Motor neuron (in vitro differentiated cells): ENCODE measurements at regions not wholly inside any gene's neighbourhood (a gene's known extent, or its start where the extent isn't known, plus 50 kb on each side); places are given as distances from the start of the nearest gene placed in this dataset.

Experiments used
- ATAC-seq, 8 experiments: fragments of 200-7000 bp; cut with Tn5 transposase; replicated peaks in 6 of 8; 2 replicates each; pipeline ENCODE4 v1.8.0; 2021; ENCODE audit warnings: mild to moderate bottlenecking in 8 of 8, moderate library complexity in 8 of 8
- H3K27ac ChIP-seq, 2 donors: fragments of 250-450 bp; sonication (Bioruptor Pico); 2 replicates each; pipeline ENCODE4 v1.9.0; 2021; ENCODE audit warnings: antibody characterized with exemption in 2 of 2, mild to moderate bottlenecking in 2 of 2, moderate library complexity in 1 of 2
- H3K4me1 ChIP-seq, 2 donors: fragments of 250-450 bp; sonication (Bioruptor Pico); replicated peaks in 1 of 2; 2 replicates each; pipeline ENCODE4 v1.6.1; 2021; ENCODE audit warnings: antibody characterized with exemption in 2 of 2, mild to moderate bottlenecking in 2 of 2, moderate library complexity in 1 of 2
- H3K4me3 ChIP-seq, 5 donors: fragments of 250-450 bp; sonication (Bioruptor Pico); 2 replicates each; pipeline ENCODE4 v1.9.0; 2021; ENCODE audit warnings: antibody characterized with exemption in 5 of 5, mild to moderate bottlenecking in 5 of 5, moderate library complexity in 4 of 5
- WGBS, 10 experiments: fragments of 450-650 bp; shearing (Covaris generic); methylation state at CpG; one replicate each; pipeline ENCODE4 v1.0.0; 2022; 5-methylcytosine and 5-hydroxymethylcytosine counted together
- in situ Hi-C, 9 experiments: fragments of 400-800 bp; cut with MboI; loops; one replicate each; pipeline ENCODE4 v1.15.0; 2021; ENCODE audit warnings: low sequenced_read_pairs in 9 of 9, low pct_unique_long_range_greater_than_20kb in 2 of 9; ENCODE audit not compliant: unreplicated experiment in 9 of 9

- WGBS, 10 experiments: 12 to 100% (median 85%) methylated on average over 2 to 7 of the region's 7 CpGs
- in situ Hi-C loops: no loop called here
- ATAC-seq: no peak
- H3K4me3 ChIP-seq: no peak overlapping the region
- no peaks in the 10 kb centered on the region for H3K4me1 ChIP-seq
- no peak overlapping the region for H3K27ac ChIP-seq
These were observed 599.6 kb downstream of the CDH18 start for GRCh38 chr5:19388391-19388790.

GRCh38 chr5:19401032-19401431 is 587.0 kb downstream of the CDH18 start:
- in situ Hi-C loops: no loop called here

DNA sequence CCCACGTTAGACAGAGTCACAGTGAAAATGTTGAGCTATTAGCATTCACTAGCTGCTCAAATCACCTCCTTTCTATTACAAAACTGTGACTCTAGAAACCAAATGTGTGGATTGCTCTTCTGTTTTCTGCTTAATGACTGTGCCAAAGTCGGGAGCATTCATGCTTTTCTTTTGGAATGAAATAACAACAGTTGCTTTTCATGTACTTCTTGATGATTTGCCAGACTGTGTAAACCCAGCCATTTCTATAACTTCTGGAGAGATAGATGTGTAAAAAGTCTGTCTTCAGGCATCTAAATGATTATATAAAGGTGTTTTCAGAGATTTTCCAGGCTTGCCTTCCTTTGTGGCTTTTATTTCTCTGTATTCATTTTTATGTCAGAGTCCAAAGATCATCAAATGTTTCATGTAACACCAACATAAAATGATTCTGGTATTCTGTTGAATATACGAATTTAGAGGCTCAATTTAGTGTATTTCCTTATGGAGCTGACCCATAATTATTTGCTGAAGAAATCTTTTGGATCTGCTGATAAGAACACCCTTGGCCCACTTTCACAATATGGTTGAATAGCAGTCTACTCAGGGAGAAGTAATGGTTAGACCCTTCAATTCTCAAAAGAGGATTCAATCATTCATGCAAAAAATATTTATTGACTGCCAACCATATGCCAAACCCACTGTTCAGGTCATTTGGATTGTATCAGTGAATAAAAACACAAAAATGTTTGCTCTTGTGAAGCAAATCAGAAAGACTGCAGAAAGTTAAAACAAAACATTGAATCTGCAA is 581.2 kb downstream of the CDH18 start:
- H3K4me1 ChIP-seq: no peaks in the 10 kb centered on the region
- no peak overlapping the region for H3K27ac ChIP-seq
- in situ Hi-C loops: no loop called here
- ATAC-seq: no peak
- H3K4me3 ChIP-seq: no peak overlapping the region
- 0 to 75% (median 51%) methylated on average over 1 to 3 of the region's 3 CpGs; no CpG with 5 or more reads in 1 of the 10 experiments for WGBS, 10 experiments

More at GRCh38 chr5:19401032-19401431, 587.0 kb downstream of the CDH18 start:
- no peak overlapping the region for H3K4me3 ChIP-seq
- no peak overlapping the region for H3K27ac ChIP-seq
- H3K4me1 ChIP-seq: no peaks in the 10 kb centered on the region
- no peak for ATAC-seq
- WGBS, 10 experiments: 0 to 89% (median 18%) methylated on average over 1 of the region's 1 CpG; no CpG with 5 or more reads in 1 of the 10 experiments

- Histone ChIP-seq H3K4me1 (no peaks in the 10 kb centered on the region), H3K4me3 (no peak overlapping the region), H3K27ac (no peak overlapping the region)
- in situ Hi-C loops: no loop called here
- 0 to 100% (median 74%) methylated on average over 1 to 3 of the region's 3 CpGs; no CpG with 5 or more reads in 2 of the 10 experiments for WGBS, 10 experiments
- ATAC-seq: no peak
These were observed 579.9 kb downstream of the CDH18 start for GRCh38 chr5:19408149-19408548.

GRCh38 chr5:19411936-19412335 is 576.1 kb downstream of the CDH18 start:
- in situ Hi-C loops: no loop called here
- ATAC-seq: no peak
- 0 to 100% (median 78%) methylated on average over 1 to 3 of the region's 3 CpGs; no CpG with 5 or more reads in 1 of the 10 experiments for WGBS, 10 experiments
- Histone ChIP-seq H3K4me1 (no peaks in the 10 kb centered on the region), H3K27ac (no peak overlapping the region), H3K4me3 (no peak overlapping the region)
